Right lobe of liver (tissue), 4 donors: ENCODE measurements at regions not wholly inside any gene's neighbourhood (a gene's known extent, or its start where the extent isn't known, plus 50 kb on each side); places are given as distances from the start of the nearest gene placed in this dataset.

Experiments used
- CTCF ChIP-seq, 4 donors: fragments of 200-600 bp in 3 of 4; fragments of 450-650 bp in 1 of 4; IDR thresholded peaks; one replicate each; pipeline versions ENCODE4 v1.5.1 to v1.8.0; 2016 to 2022; ENCODE audit warnings: antibody characterized with exemption in 4 of 4, mild to moderate bottlenecking in 2 of 4
- POLR2A ChIP-seq: fragments of 450-650 bp; IDR thresholded peaks from one replicate; pipeline ENCODE4 v1.6.1; 2017; ENCODE audit warnings: antibody characterized with exemption, mild to moderate bottlenecking
- donor health status: DM: no; HTN: no; CAD: no.
- donor health status: DM: no; HTN: no; CAD: no.
- donor health status: DM: no; HTN: yes; CAD: no.

- TF ChIP-seq CTCF (IDR thresholded peaks at IDR 0.05) (no peak), POLR2A (no peak)
Observed at GRCh38 chrX:10931976-10932375, 179.2 kb upstream of the HCCS start.
